ENCODE measurements at regions not wholly inside any gene's neighbourhood (a gene's known extent, or its start where the extent isn't known, plus 50 kb on each side); places are given as distances from the start of the nearest gene placed in this dataset.

GRCh38 chr6:99709062-99709461 lies 102.4 kb downstream of the PRDM13 start:
- TF ChIP-seq EZH2 (IDR thresholded peaks at IDR 0.05; ENCODE audit: borderline replicate concordance, low read length) (no peak), CTCF (conservative IDR thresholded peaks at IDR 0.05 in 1 of 2, IDR thresholded peaks at IDR 0.05 in 1 of 2; ENCODE audit: extremely low read depth in 1 of 2, insufficient read depth in 1 of 2, low read depth in 1 of 2, low read length in 2 of 2) (no peak)

Measured in mammary epithelial cell (primary cell).